ENCODE measurements at regions not wholly inside any gene's neighbourhood (a gene's known extent, or its start where the extent isn't known, plus 50 kb on each side); places are given as distances from the start of the nearest gene placed in this dataset.

- DNase-seq: no peak
Observed at GRCh38 chr20:50314678-50315335, 124.2 kb downstream of the CEBPB start.

- DNase-seq: no peak
Observed at GRCh38 chr20:50315586-50316551, 125.2 kb downstream of the CEBPB start.

GRCh38 chr20:50317116-50317515 lies 126.5 kb downstream of the CEBPB start:
- no peak for DNase-seq

GRCh38 chr20:50317609-50318008 lies 127.0 kb downstream of the CEBPB start:
- no peak for DNase-seq

- DNase-seq: no peak
Observed at GRCh38 chr20:50318710-50319109, 128.1 kb downstream of the CEBPB start.

GRCh38 chr20:50320005-50320900 lies 129.6 kb downstream of the CEBPB start:
- no peak for DNase-seq

- peak; percentile 99 for DNase-seq
Observed at GRCh38 chr20:50320901-50321796, 130.5 kb downstream of the CEBPB start.

- no peak for DNase-seq
Observed at GRCh38 chr20:50321797-50322480, 131.3 kb downstream of the CEBPB start.

GRCh38 chr20:50322703-50323131 lies 132.1 kb downstream of the CEBPB start:
- no peak for DNase-seq

GRCh38 chr20:50323209-50323608 lies 132.6 kb downstream of the CEBPB start:
- no peak for DNase-seq

- no peak for DNase-seq
Observed at GRCh38 chr20:50323777-50324775, 133.4 kb downstream of the CEBPB start.

GRCh38 chr20:50325215-50325614 lies 134.6 kb downstream of the CEBPB start:
- no peak for DNase-seq

GRCh38 chr20:50325651-50326050 lies 135.0 kb downstream of the CEBPB start:
- no peak for DNase-seq

- no peak for DNase-seq
Observed at GRCh38 chr20:50327666-50328065, 137.0 kb downstream of the CEBPB start.

- DNase-seq: no peak
Observed at GRCh38 chr20:50328222-50328979, 137.8 kb downstream of the CEBPB start.

- DNase-seq: peak; percentile 68
Observed at GRCh38 chr20:50328996-50329898, 138.6 kb downstream of the CEBPB start.

GRCh38 chr20:50329981-50330503 lies 139.4 kb downstream of the CEBPB start:
- no peak for DNase-seq

Measured in islet precursor cell (in vitro differentiated cells).